NCI-H526 (cell line): ENCODE measurements at regions not wholly inside any gene's neighbourhood (a gene's known extent, or its start where the extent isn't known, plus 50 kb on each side); places are given as distances from the start of the nearest gene placed in this dataset.

ENCODE experiments used
- DNase-seq, 2 experiments: peaks; one replicate each; lab custom pipeline; 2025; lab: John Stamatoyannopoulos, UW

DNA sequence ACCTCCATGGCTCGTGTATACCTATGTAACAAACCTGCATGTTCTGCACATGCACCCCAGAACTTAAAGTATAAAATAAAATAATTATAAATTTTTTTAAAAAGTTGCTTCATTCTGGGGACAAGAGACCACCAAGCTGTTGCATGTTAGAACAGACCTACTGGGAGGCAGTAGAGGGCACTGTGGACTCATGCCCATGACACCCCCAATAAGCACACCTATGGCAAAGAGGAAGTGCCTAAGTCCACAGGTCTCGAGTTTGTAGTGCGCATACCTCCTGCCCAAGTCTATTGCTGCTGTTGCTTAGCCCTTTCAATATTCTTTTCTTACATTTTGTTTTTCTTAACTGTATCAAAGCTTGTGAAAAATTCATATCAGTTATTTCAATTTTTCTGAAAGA lies 267.9 kb upstream of the THBS1 start:
- peak; percentile 6 to 46 for DNase-seq

DNA sequence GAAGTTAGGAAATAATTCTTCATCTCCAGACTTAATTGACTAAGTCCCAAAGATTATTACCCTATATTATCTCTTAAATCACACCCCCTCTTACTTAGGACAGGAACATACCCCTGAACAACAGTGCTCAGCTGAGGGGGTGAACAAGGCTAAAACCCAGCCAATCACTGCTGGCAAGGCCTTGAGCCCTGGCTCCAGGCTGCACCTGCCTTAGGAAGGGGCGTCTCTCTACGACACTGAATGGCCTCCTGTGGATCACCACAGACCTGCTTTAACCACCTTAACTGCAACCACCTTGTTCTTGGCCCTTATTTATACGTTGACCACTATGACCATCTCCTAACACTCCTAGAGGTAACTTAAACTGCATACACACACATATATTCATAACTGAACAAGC lies 267.4 kb upstream of the THBS1 start:
- DNase-seq = peak in 1 of 2 experiments; percentile 8

DNA sequence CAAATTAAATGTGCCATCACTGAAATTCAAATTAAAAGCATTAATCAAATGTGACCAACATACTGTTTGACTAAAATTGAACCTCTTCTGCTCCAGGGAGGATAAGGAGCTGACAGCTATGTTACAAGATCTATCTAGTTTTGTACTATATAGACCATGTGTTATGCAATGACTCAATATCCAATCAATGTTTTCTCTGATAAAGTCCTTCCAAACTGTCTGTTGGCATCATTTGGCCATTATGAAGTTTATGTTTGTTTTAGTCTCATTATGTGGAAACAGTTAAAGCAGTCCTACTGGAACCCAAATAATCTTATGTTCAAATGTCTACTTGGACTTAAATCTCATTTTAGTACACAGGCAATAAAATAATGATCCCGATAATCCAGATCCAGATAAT lies 267.0 kb upstream of the THBS1 start:
- no peak for DNase-seq

DNA sequence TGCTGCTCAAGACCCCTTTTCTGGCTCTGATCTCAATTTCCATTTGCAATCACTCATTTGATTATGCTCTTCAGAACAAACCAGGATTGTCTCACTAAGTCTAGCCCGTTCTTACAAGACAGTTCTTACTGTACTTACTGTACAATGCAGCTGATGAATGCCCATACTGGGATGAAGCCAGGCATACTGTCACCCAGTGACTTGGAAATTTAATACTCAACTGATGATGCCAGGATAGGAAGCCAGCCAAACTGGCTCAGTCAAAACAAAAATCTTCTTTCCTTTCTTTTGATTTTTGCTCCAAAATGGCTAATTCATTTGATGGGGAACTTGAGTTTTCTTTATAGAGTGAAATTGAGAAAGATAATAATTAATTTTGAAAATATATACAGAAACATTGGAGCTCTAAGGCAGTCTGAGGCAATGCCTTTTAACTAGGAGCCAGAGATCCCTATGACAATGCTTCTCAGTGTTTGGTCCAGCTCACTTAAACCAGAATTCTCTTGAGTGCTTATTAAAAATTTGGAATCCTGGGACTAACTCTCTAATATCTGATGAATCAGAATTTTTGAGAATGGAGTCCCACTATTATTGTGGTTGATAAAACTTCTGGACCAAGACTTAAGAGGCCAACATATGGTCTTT lies 265.6 kb upstream of the THBS1 start:
- no peak for DNase-seq

DNA sequence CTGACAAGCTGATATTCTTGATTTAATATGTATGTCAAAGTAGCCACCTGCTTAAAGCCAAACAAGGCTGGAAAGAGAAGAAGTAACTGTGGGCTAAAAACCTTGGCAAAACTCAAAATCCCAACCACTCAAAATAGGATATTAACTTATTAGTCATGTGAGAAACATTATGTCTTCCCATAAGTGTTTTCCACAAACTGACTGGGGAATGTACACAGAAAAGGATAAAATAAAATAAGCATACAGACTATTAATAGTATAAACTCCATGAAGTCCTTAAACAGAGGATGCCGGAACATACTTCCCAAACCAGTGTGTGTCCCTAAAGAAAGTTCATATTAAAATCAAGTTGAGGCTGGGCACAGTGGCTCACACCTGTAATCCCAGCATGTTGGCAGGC lies 263.7 kb upstream of the THBS1 start:
- no peak for DNase-seq

DNA sequence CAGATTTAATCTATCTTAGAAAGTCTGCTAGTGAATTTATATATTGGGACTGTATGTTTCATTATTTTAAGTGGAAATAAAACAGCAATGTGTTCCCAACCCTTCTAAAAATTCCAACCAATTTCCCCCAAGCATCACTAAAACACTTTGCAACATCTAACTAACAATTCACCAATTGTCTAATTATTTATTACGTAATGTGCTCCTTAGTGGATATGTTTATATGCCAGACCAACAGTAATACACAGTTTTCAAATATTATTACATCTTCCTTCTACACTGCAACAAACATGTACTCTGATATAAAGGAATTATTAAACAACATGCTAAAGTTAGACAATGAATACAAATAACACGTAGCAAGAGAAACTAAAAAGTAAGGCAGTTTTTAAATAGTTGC lies 262.6 kb upstream of the THBS1 start:
- no peak for DNase-seq

DNA sequence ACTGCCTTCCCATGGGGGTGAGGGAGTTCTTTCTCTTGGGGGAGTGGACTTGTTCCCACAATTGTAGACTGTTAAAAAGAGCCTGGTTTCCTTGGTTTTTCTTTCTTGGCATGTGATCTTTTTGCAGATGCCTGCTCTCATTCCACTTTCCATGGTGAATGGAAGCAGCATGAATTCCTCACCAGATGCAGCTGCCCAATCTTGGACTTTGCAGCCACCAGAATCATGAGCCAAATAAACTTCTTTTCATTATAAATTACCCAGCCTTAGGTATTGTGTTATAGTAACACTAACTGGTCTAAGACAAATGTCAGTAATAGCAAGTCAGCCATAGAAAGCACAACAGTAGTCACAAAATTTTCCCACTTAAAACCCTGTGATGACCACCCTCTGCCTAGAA lies 260.5 kb upstream of the THBS1 start:
- DNase-seq = no peak

DNA sequence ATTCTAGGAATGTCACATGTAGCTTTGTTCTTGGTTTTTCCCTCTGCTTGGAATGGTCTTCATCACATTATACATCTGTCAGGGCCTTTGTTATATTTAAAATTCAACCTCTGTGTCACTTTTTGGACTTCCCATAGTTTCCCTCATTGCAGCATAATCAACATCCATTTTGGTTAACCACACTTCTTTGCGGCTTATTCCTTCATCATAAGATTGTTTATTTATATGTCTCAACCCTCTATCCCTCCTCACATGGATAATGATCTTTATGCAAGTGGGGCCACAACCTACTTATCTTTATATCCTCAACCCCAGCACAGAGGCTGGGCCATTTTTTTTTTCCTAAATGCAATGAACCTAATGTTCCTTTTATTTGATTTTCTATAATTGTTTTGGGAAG lies 260.0 kb upstream of the THBS1 start:
- DNase-seq = no peak

DNA sequence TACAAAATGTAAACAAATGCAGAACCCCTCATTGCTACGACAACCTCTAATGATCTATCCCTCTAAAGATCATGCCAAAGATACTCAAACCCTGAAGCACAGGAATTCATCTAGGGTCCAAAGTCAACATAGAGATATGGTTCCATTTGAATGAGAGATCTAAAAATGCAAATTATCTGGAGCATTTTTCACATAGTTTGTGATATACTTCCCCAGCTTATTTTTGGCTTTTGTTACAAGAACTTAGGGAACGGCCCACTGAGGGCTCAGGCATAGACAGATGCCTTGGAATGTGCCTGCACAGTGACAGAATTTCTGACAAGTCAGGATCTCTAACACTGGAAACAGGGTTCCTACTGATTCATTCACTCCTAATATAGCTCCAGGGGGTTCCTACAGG lies 258.9 kb upstream of the THBS1 start:
- no peak for DNase-seq

DNA sequence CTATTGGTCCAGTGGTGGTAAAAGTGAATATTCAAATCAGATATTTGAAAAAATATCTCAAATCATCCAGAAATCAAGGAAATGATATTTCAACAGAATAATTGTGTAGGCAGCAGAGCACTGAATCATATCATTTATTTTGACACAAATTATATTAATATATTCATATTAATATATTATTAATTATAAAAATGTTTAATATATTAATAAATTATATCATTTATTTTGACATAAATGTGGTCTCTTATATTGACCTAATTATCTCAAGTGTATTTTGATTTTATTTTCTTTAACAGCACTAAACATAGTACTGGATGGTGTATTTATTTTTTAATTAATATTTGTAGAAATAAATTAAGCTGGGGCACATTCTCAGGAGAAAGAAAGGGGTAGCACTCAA lies 257.7 kb upstream of the THBS1 start:
- no peak for DNase-seq

DNA sequence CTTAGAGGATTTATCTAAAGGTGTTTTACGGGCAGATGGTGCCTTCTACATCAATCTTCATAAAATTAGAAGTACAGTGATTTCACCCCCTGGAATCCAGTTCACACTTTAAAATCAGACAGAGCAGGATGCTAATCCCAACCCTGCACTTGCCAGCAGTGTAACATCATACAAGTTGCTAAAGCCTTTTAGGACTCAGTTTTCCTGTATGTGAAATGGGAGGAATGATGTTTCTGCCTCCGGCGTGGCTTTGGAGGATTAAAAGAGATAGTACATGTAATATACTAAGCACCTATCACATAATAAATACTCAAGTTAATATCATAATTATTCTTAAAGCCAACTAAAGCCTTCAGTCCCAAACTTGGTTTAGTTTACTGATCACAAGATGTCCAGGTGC lies 257.2 kb upstream of the THBS1 start:
- no peak for DNase-seq

DNA sequence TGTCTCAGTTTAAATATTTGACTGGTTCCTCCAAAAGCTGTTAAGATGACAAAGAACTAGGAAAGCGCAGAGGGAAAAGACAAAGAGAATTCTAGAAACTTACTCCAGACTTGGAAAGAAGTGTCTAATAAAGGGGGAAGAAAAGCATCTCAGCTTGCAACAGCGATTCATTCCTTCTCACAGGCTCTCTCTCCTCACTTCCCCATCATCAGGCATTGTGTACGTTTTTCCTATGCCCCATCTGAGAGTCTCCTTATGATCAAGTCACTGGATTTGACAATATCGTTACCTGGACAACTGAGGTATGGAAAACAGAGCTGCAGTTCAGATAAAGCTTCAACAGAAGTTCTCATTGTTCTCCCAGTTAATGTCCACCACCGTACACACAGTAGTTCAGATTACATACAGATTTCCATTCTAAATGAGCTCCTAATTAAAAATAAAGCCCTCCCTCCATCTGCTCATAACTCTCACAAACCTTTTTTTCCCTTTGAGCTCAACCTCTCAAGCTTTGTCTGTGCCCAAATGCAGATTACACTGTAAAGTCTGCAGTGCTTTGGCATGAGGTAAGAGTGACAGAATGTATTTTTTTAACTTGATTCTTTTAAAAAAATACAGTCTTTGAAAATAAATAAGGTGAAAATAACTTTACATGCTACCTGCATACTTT lies 254.4 kb upstream of the THBS1 start:
- peak; percentile 96 to 99 for DNase-seq

DNA sequence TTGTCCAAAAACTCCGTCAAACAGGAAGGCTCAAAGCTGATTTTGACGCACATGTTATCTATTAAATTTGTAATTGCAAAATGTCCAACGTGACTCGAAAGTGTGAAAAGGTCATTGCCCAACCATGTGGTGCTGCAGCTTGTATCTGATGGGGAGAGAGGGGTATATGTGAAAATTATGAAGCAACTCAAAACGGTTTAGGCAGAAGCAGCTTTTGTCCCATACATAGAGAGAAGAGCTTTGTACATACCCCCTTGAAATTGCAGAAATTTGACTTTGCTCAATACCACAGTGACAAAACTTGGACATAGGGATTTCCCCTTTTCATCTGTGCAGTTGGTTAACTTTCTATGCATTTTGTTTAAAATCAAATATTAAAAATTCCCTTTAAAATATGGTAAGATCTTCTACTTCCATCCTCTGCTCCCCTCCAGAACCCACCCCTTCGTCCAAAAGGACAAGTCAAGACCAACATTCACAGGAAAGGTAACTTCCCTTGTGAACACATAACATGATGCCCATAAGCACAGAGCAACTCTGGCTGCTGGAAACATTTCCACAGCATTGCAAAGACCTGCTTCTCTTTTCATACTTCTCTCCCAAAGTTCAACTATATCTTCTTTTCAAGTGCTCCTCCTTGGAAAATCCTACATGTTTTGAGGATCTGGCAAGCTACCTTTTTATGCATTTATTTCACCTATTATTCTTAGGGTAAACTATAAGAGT lies 253.7 kb upstream of the THBS1 start:
- DNase-seq = peak in 1 of 2 experiments; percentile 84

DNA sequence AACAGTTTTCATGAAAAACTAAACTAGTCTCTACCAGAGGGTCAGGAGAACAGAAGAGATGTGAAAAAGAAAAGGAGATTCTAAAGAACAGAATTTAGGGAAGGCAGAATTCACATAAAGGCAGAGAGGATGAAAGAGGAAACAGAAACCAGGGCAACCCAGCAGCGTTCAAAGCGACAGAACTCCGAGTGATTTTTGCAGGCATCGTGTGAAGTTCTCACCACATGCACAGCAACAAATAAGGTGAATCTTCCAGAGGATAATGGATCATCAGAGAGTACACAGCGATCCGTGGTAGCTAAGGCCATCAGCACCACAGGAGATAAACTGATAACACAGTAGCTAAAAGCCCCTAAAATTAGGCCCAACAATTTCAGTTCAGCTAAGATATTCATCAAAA lies 250.8 kb upstream of the THBS1 start:
- no peak for DNase-seq

DNA sequence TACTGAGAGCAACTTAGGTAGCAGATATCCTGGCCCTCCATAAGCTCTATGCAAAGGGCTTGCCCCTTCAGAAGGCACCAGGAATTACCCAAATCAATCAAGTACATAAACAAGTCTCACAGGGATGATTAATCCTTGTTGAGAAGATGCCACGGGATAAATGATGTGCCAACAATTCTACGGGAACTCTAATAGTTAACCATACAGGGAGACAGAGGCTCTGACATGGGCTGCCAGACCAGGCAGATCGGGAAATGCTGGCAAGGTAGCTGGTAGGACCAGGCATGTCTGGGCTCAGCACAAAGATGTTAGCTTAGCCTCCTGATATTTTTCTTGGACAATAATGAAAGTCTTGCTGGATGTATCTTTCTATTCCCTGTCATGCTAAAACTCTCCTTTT lies 249.3 kb upstream of the THBS1 start:
- no peak for DNase-seq

DNA sequence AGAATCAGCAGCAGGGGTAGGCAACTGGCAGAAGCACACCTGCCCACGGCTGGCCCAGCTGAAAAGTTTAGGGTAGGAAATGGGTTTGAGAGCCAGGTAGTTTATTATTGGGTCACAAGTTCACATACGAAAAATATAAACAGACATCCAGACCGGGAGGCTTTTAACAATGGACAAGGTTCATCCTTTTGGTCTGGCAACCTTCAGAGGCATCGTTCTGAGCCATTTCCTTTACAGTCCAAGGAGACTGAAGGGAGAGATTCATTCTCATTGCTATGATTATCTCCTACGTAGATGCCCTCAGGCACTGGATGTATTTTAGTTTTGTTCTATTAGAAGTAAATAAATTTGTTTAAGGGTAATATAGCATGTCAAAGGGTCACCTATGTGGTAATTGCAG lies 248.0 kb upstream of the THBS1 start:
- no peak for DNase-seq

DNA sequence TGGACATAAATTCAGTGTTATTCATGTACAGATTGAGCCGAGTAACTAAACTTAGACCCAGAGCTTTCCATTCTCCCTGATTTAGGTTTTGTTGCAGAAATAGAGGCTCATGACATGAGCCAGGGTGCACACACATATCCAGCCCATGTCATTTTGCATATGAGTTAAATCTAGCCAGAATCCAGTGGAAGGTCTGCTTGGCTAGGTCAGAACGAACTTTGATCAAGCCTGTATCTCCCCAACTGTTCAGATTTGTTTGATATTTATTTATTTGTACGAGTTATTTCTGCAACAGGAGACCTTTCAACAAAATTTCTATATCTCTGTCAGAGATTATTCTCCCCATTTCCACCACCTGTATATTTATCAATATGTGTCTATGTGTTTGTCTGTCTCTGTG lies 247.5 kb upstream of the THBS1 start:
- peak in 1 of 2 experiments; percentile 6 for DNase-seq

DNA sequence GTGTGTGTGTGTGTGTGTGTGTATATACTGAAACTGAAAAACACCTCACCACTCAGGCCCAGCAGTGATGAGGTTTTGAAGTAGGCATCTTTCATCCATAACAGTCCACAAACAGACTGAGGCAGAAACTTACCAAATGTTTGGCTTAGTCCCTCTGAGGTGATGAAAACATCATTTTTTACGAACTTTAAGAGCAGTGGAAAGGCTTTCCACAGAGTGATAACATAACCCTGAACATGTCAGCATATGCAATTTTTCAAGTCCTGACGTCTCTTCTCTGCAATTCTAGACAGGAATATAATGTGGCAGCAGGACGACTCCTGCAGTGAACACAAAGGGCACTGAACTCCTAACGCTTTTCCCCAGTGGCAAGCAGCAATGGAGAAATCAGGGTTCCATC lies 247.0 kb upstream of the THBS1 start:
- no peak for DNase-seq

DNA sequence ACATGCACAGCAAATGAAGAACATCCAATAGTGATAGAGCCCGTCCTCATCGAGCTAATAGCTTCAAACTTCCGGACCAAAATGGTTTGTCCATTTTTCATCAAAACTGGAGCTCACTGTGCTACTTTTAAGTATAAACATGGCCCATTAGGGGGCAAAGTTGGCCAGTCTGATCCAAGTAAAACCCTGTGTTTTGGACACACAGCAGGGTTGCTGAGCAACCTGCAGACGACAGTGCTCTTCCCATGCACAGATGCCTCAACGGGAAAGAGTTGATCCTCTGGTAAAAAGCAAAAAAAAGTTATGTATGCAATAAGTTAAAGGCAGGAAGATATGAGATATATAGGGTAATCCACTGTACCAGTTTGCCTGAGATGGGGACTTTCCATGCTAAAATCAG lies 244.0 kb upstream of the THBS1 start:
- no peak for DNase-seq

DNA sequence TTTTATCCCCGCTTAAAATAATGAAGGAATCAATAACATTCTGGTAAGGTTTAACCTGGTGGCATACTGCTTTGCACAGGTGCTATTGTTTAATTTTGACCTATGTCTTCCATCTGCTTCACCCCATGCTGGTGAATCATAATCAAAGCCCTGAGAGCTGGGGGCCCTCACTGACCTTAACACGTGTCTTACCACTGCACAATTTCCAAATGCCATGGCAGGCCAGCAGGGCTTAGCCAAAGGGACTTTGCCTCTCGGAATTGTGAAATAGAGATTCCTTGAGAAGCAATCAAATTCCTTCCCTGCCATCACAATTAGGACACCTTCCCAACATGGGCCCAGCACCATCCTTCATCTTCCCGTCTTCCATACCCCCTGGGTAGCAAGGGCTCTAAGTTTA lies 242.6 kb upstream of the THBS1 start:
- DNase-seq = no peak

DNA sequence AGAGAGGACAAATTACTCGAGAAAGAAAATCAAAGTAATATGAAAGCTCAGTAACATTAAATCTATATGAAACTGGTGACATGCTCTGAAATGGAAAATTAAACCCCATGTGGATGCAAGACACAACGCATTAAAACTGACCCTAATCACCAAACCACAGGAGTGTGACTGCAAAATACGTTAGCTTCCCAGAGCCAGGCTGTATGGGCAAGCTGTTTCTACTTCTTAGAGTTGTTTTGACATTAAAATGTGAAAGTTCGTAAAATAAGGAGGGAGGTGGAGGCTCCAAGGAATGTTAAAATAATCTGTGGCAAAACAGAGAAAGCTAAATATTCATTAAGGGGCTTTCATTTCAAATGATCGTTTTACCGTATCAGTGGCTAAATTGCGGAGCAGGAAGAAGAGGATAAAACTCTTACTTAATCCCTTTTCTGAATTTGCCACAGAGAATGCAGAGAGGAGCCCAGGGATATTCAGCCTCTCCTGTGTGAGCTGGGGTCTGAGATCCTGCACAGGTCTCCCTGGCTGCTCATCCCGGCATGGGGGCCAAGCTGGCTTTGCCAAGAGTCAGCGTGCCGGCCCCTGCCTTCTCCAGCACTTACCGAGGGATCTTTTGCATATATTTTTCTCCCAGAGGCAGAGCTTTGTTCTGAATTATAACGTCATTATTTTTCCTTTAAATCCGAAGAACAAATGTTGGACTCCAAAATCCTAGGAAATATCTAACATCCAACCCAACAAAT lies 239.8 kb upstream of the THBS1 start:
- no peak for DNase-seq

DNA sequence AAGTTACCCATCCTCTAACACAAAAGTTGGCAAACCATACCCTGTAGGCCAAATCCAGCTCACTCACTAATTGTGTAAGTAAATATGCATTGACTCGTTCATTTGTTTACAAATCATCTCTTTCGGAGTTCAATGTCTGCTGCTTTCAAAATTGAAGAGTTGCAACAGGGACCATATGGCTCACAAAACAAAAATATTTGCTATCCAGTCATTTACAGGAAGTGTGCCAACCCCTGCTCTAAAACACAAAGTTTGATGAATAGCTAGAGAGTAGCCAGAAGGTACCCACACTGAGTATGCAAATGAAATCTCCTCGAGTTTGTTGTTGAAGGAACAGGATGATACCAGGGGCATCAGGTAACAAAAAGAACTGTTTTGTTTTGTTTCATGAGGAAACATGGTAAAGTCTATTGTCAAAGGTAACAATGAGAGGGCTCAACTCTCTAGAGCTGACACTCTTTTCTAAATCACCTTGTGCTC lies 236.2 kb upstream of the THBS1 start:
- no peak for DNase-seq

DNA sequence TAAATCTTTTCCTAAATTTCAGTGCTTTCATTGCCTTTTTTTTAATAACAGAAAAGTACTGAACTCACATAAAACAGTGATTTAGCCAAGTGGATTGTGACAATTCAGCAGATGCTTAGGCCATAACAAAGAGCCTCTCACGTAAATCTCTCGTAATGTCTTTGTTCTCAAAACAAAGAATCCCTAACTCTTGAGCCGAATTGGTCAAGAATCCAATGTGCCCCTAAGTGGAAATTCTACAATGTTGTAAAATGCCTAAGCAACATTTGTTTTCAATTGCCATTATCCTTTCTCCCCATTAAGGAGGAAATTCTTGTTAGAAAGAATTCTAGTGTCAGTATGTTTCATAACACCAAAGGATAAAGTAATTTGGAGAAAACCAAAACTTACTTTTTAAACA lies 235.7 kb upstream of the THBS1 start:
- no peak for DNase-seq
